Suprapubic skin (tissue), 4 donors: ENCODE measurements at regions not wholly inside any gene's neighbourhood (a gene's known extent, or its start where the extent isn't known, plus 50 kb on each side); places are given as distances from the start of the nearest gene placed in this dataset.

Source experiments
- DNase-seq, 2 donors: peaks; one replicate each; pipeline ENCODE4 v3.0.0-alpha.2; 2019; ENCODE audit warnings: low spot score in 2 of 2
- H3K27ac ChIP-seq: fragments of 200-600 bp; sonication (generic); one replicate; pipeline ENCODE4 v1.5.1; 2019
- H3K27me3 ChIP-seq: fragments of 200-600 bp; sonication (generic); one replicate; pipeline ENCODE4 v1.5.1; 2019
- H3K36me3 ChIP-seq: fragments of 200-600 bp; sonication (generic); one replicate; pipeline ENCODE4 v1.5.1; 2019
- H3K4me1 ChIP-seq: fragments of 200-600 bp; sonication (generic); one replicate; pipeline ENCODE4 v1.5.1; 2019
- H3K4me3 ChIP-seq: fragments of 200-600 bp; sonication (generic); one replicate; pipeline ENCODE4 v1.5.1; 2019; ENCODE audit warnings: mild to moderate bottlenecking
- H3K9me3 ChIP-seq: fragments of 200-600 bp; sonication (generic); one replicate; pipeline ENCODE4 v1.5.1; 2019
- EP300 ChIP-seq: sonication (generic); formaldehyde crosslinking; IDR thresholded peaks from one replicate; pipeline ENCODE4 v1.6.1; 2017; ENCODE audit warnings: antibody characterized with exemption
- POLR2A ChIP-seq, 2 donors: fragments of 450-650 bp; IDR thresholded peaks; one replicate each; pipeline ENCODE4 v1.6.1; 2017; ENCODE audit warnings: antibody characterized with exemption in 2 of 2, mild to moderate bottlenecking in 2 of 2, moderate library complexity in 2 of 2
- POLR2AphosphoS5 ChIP-seq, 3 donors: sonication (generic); formaldehyde crosslinking; IDR thresholded peaks; one replicate each; pipeline ENCODE4 v1.6.1; 2017; ENCODE audit warnings: antibody characterized with exemption in 3 of 3
- WGBS: methylation state at CpG from one replicate; pipeline ENCODE4 v1.1.5; 2018; 5-methylcytosine and 5-hydroxymethylcytosine counted together
- TF ChIP-seq, protein P1 (sequence below), 2 donors: fragments of 200-600 bp in 1 of 2; fragments of 450-650 bp in 1 of 2; sonication (generic) in 1 of 2; IDR thresholded peaks; one replicate each; pipeline ENCODE4 v1.5.1; 2016 to 2019; ENCODE audit warnings: antibody characterized with exemption in 2 of 2, mild to moderate bottlenecking in 1 of 2, moderate library complexity in 1 of 2

- DNase-seq: no peak
- H3K4me3 ChIP-seq: no peak overlapping the region
- H3K9me3 ChIP-seq: no peaks in the 10 kb centered on the region
- H3K27me3 ChIP-seq: peaks cover 58% of the 10 kb centered on the region
- no peaks in the 10 kb centered on the region for H3K36me3 ChIP-seq
- peaks cover 5% of the 10 kb centered on the region for H3K4me1 ChIP-seq
- no peak overlapping the region for H3K27ac ChIP-seq
- 69% methylated on average over 4 of the region's 4 CpGs for WGBS
- TF ChIP-seq POLR2AphosphoS5 (IDR thresholded peaks at IDR 0.05) (no peak), POLR2A (IDR thresholded peaks at IDR 0.05) (no peak), EP300 (no peak)
- TF ChIP-seq, protein P1, sequence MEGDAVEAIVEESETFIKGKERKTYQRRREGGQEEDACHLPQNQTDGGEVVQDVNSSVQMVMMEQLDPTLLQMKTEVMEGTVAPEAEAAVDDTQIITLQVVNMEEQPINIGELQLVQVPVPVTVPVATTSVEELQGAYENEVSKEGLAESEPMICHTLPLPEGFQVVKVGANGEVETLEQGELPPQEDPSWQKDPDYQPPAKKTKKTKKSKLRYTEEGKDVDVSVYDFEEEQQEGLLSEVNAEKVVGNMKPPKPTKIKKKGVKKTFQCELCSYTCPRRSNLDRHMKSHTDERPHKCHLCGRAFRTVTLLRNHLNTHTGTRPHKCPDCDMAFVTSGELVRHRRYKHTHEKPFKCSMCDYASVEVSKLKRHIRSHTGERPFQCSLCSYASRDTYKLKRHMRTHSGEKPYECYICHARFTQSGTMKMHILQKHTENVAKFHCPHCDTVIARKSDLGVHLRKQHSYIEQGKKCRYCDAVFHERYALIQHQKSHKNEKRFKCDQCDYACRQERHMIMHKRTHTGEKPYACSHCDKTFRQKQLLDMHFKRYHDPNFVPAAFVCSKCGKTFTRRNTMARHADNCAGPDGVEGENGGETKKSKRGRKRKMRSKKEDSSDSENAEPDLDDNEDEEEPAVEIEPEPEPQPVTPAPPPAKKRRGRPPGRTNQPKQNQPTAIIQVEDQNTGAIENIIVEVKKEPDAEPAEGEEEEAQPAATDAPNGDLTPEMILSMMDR (IDR thresholded peaks at IDR 0.05): no peak
Observed at GRCh38 chr1:38781872-38782617, 77.5 kb downstream of the RRAGC start.

DNA sequence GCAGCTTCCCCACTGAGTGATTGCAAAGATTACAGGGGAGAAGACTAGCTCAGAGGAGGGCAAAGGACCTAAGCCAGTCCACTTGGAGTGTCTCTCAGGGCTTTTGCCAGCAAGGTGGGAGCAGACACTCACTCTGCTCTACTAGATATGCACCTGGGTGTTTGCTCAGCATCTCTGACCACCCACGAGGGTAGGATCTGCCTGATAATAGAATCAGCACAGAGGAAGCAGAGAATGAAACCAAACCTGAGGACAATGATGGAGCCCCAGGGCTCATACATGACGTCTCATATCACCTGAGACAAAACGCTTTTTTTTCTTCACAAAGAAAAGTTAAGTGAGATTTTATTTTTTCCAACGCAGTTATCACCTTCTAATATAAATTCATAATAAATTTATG lies 79.4 kb downstream of the RRAGC start:
- Histone ChIP-seq H3K27me3 (peaks cover 59% of the 10 kb centered on the region), H3K9me3 (no peaks in the 10 kb centered on the region), H3K4me1 (peaks cover 5% of the 10 kb centered on the region), H3K4me3 (no peak overlapping the region), H3K27ac (no peak overlapping the region), H3K36me3 (no peaks in the 10 kb centered on the region)
- WGBS: 69% methylated on average over 4 of the region's 4 CpGs
- TF ChIP-seq, protein P1 (IDR thresholded peaks at IDR 0.05): no peak
- TF ChIP-seq EP300 (no peak), POLR2AphosphoS5 (IDR thresholded peaks at IDR 0.05) (no peak), POLR2A (IDR thresholded peaks at IDR 0.05) (no peak)
- DNase-seq: peak in 1 of 2 donors; percentile 16

GRCh38 chr1:38779491-38779890 lies 80.1 kb downstream of the RRAGC start:
- DNase-seq: peak in 1 of 2 donors; percentile 21
- no peaks in the 10 kb centered on the region for H3K36me3 ChIP-seq
- peaks cover 5% of the 10 kb centered on the region for H3K4me1 ChIP-seq
- H3K9me3 ChIP-seq: no peaks in the 10 kb centered on the region
- 78% methylated on average over 5 of the region's 5 CpGs for WGBS
- TF ChIP-seq POLR2AphosphoS5 (IDR thresholded peaks at IDR 0.05) (no peak), EP300 (no peak), POLR2A (IDR thresholded peaks at IDR 0.05) (no peak)
- TF ChIP-seq, protein P1 (IDR thresholded peaks at IDR 0.05): no peak
- no peak overlapping the region for H3K4me3 ChIP-seq
- no peak overlapping the region for H3K27ac ChIP-seq
- peaks cover 56% of the 10 kb centered on the region for H3K27me3 ChIP-seq

DNA sequence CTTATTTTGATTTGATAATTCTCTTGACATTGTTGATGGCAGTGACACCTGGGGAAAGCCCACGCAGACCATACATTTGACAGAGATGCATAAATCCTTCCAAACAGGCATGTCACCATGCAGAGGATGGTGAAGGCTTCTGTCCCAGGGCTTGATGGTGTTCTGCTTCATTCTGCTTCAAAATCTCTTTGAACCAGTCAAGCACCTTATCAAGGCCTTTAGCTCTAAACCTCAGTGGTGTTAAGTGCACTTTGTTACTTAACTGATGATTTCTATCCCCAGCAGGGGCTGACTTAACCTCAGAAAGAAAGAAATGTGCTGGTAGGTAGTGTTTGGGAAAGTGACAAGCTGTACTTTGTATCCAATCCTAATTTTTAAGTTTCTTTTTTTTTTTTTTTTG lies 81.1 kb downstream of the RRAGC start:
- Histone ChIP-seq H3K36me3 (no peaks in the 10 kb centered on the region), H3K4me3 (no peak overlapping the region), H3K9me3 (no peaks in the 10 kb centered on the region), H3K4me1 (peaks cover under 1% of the 10 kb centered on the region), H3K27me3 (peaks cover 46% of the 10 kb centered on the region), H3K27ac (no peak overlapping the region)
- DNase-seq: no peak
- 27% methylated on average over 1 of the region's 1 CpG for WGBS
- TF ChIP-seq POLR2A (IDR thresholded peaks at IDR 0.05): no peak
- no peak for TF ChIP-seq EP300
- no peak for TF ChIP-seq POLR2AphosphoS5 (IDR thresholded peaks at IDR 0.05)

- no peak for DNase-seq
- Histone ChIP-seq H3K36me3 (no peaks in the 10 kb centered on the region), H3K27me3 (peaks cover 42% of the 10 kb centered on the region), H3K27ac (no peak overlapping the region), H3K9me3 (no peaks in the 10 kb centered on the region), H3K4me1 (no peaks in the 10 kb centered on the region), H3K4me3 (no peak overlapping the region)
- TF ChIP-seq EP300 (no peak), POLR2AphosphoS5 (IDR thresholded peaks at IDR 0.05) (no peak), POLR2A (IDR thresholded peaks at IDR 0.05) (no peak)
- TF ChIP-seq, protein P1 (IDR thresholded peaks at IDR 0.05): no peak
- WGBS: 90% methylated on average over 2 of the region's 2 CpGs
Observed at GRCh38 chr1:38778051-38778450, 81.5 kb downstream of the RRAGC start.
